ENCODE measurements at regions not wholly inside any gene's neighbourhood (a gene's known extent, or its start where the extent isn't known, plus 50 kb on each side); places are given as distances from the start of the nearest gene placed in this dataset.
"Not testable (repeated sequence)": the region's sequence is repeated elsewhere in the genome, so short reads cannot be mapped to it uniquely, and the experiment has no call there.

DNA sequence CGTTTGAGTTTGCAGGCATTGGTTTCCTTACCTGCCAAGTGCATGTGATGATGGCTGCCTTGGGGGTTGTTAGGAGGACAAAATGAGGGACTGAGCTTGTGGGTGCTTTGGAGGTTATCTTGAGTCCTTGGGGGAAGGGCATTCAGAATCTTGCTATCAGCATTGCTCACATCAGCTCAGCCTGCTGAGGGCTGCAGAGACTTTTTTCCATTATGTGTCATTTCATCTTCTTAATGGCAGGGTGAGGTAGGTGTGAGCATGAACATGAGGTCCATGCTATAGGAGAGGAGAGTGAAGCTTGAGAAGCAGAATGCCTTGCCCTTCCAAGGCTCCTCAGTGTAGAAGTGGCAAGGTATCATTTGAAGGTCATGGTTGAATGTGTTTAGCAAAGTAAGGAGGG is 112.3 kb downstream of the MIAT start:
- no peak for DNase-seq

DNA sequence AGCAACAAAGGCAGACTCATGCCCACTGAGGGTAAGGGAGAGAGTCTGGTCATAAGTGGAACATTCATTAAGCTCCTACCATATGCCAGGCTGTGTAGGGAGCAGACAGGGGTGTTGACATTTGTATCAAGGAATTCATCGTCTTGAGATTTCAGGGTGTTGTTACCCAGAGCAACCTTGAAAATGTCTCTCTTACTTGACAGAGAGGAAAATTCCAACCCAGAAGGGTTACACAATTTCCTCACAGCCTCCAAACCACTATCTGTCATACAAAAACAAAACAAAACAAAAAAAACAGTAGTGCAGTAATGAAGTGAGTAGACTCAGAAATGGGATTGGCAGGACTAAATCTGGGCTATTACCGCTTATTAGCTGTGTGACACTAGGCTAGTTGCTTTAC is 113.2 kb downstream of the MIAT start:
- DNase-seq: no peak

DNA sequence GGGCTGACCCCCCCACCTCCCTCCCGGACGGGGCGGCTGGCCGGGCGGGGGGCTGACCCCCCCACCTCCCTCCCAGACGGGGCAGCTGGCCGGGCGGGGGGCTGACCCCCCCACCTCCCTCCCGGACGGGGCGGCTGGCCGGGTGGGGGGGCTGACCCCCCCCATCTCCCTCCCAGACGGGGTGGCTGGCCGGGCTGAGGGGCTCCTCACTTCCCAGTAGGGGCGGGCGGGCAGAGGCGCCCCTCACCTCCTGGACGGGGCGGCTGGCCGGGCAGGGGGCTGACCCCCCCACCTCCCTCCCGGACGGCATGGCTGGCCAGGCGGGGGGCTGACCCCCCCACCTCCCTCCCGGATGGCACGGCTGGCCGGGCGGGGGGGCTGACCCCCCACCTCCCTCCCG is 115.7 kb downstream of the MIAT start:
- not testable (repeated sequence) for DNase-seq

DNA sequence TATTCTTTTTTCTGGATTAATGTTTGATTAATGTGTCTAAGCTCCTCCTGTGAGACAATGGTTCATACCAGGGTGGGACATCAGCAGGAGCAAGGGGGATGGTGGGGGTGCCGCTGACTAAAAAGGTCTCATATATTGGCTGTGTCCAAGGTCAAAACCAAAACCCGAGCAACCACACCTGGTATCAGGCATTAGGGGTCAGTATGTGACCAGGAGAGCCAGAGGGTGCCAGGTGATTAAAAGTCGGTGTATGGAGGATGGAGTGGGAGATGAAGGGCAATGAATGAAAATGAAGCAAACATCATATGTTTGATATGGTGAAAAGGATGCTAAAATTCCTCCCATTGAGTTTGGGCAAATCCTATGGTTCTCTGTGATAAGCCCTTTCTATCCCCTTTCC is 118.0 kb downstream of the MIAT start:
- DNase-seq: no peak

DNA sequence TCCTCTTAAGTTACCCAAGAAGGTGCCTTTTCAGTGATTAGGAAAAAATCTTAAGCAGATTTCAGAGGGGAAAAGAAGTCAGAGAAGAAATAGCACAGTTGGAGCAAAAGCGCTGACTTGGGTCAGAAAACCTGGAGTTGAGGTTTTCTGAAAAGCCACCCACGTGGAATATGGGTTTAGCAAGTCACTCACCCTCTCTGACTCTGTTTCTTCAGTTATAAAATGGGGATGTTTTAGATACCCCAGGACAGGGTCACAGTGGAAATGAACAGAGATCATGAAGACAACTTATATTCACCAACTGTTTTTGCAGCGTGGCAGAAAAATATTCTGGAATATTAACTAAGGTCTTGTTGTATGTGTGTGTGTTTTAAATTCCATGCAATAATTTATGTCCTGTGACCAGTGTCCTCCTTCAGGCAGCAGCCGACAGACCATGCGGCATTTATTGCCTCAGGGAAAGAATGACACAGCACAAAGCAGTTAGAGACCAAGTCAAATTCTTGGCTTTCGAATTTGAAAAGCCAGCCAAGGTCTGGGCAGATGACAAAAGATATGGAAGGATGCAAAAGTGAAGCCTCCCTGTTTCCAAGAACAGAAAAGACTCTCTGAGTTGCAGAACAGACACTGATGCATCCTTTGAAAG is 119.9 kb downstream of the MIAT start:
- no peak for DNase-seq

DNA sequence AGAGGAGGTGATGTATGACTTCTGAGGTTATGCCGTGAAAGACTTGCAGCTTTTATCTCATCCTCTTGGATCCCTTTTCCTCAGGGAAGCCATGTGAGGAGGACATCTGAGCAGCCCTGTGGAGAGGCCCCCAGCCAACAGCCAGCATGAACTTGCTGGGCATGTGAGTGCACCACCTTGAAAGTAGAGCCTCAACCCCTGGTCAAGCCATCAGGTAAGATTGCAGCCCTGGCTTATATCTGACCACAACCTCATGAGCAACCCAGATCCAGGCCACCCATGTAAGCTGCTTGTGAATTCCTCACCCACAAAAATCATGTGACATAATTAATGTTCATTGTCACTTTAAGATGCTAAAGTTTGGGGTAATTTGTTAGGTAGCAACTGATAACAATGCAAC is 121.0 kb downstream of the MIAT start:
- no peak for DNase-seq

DNA sequence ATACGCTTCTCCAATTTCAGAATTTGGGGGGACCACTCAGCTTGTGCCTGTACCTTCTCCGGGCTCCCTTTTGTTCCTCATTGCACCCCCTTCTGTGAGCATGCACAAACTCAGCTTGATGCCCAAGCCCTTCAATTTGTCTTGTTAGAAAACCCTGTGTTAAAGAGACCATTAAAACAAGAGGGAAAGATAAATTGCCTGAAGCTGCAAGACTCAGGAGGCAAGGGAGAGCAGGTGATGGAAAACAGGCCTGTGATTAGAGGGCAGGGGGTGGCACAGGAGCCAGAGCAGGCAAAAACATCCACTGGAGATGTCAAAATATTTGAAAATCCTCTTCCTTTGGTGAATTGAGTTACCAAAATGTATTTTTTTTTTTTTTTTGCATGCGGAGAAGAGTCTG is 121.7 kb downstream of the MIAT start:
- DNase-seq: no peak

DNA sequence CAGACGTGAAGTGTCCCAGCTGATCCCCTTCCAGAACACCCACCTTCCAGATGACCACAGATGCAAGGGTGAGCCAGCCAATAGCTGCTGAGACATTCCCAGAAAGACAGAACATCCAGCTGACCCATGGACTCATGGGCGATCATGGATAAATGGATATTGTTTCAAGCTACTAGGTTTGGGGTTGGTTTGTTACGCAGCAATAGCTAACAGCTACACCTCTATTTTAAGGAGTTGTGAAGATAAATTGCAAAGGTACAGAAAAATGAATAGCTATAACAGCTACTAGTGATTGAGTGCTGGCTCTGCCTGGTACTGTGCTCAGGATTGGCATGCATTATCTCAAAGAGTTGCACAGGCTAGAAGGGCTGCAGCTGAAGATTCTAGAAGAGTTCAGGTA is 122.5 kb downstream of the MIAT start:
- DNase-seq: no peak

DNA sequence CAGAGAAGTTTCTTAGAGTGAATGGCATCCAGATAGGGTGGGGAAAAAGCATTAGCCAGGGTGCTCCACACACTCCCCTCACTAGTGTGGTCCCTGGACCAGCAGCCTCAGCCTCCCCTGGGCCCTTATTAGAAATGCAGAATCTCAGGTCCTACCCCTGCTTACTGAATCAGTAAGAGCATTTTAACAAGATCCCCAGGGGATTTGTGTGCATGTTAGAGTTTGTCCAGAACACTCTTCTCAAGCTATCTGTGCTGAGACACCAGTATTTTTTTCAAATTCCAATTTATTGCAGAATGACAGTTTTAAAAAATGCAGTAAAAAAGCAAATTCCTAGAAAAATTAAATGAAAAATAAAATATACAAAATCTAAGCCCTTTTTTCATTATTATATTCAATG is 123.1 kb downstream of the MIAT start:
- no peak for DNase-seq

DNA sequence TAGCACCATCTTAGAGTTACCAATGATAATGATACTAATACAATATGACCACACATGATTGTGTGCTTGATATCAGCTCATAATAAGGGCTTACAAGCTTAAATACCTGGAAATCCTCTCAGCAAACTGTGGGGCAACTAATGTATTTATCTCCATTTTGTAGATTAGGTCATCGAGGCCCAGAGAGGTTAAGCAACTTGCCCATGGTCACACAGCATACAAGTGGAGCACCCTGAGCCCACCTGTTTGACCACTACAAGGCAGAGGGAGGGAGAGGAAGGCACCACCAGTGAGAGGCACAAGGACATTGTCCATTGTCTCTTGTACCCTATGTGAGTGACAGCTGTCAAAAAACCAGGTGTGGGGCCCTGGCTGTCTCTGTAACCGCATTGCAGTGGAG is 123.7 kb downstream of the MIAT start:
- no peak for DNase-seq

DNA sequence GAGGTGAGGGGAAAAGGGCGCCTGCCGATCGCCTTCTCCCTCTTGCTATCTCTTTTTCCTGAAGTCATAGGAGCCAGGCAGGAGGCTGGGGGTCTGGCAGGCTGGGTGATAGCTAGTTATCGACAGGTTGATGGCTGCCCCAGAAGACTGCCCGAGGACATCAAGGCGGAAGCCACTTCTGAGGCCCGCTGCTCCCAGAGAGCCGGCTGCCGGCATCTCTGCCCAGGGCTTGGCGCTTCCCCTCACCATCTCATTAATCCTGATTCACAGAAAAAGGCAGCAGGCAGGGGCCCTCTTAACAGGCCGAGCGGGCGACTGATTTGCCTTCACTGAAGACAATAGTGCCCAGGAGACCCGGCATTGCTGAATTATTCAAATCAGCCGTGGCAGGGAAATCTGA is 124.2 kb downstream of the MIAT start:
- no peak for DNase-seq

DNA sequence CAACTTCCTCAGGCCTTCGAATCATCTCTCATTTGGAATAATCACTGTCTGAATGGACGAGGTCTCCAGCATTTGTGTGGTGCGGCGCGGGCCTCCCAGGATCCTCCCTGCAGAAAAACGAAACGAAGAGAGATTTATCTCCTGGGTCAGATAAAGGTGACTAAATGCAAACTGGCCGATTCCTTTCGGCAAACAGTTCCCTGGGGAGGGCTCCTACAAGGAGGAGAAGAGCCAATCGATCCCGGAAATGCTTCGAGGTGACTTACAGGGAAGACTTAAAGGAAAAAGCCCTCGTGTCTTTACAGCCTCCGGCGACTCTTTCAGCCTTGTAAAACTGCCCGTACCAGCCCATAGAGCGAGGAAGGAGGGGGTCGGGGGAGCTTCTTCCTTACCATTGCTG is 126.5 kb downstream of the MIAT start:
- no peak for DNase-seq

DNA sequence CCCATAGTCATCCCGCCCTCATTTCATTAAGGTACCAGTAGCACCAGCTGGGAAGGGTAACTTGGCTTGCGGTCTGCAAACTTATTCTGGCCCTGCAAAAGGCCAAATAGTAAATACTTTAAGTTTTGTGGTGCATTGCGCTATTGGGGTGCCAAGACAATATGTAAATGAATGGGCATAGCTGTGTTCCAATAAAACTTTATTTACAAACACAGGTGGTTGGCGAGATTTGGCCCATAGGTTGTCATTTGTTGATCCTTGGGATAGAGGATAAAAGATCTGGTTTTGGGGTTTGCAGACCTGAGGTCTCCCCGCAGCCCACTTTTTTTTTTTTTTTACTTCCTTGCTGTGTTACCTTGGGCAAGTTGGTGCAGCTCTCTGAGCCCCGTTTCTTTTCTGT is 127.4 kb downstream of the MIAT start:
- DNase-seq: no peak

DNA sequence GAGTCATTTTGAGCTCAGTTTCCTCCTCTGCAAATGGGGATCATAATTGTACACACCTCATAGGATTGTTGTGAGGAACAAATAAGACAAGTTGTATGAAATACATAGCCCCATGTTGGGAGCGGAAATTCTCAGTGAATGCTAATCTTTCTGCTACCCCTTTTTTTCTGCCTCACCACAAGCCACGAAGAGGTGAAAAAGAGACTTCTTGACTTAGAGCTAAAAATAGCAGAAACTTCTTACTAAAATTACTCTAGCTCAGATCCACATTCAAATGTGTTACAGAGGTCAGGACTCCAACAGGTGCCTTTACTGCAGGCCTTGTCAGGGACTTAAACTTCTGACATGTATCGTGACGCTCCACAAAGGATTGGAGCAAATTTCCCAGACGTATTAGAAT is 128.5 kb downstream of the MIAT start:
- DNase-seq: no peak

DNA sequence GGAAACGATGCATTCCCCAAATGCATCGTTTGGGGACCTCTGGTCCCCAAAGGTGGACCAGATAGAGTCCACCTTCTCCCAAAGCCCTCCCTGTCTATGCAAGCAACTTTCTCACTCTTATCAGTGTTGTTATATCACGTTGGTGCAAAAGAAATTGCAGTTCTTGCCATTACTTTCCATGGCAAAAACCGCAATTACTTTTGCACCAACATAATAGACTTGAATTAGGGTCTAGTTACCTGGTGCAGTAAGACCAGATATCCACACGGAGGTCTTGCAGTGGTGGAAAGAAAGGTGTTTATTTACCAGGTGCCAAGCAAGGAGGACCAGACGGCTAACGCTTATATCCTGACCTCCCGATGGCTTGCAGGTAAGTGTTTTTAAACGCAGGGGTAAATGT is 129.0 kb downstream of the MIAT start:
- no peak for DNase-seq

DNA sequence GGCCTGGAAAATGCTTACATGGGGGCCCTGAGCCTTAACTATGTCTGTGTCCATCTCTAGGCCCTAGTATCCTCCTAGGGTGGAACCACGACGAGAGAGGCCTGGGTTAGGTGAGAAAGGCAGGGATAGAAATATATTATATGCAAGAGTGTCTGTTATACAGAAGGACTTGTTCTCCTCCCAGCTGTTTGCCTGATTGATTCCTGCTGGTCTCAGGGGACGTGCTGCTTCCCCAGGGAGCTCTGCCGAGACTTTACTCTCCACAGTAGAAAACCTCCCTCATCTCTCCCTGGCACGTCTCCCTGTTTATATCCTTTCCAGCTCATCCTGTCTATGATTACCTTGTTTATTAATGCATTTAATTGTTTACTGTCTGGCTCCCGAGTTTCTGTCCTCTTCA is 132.6 kb downstream of the MIAT start:
- DNase-seq: no peak

DNA sequence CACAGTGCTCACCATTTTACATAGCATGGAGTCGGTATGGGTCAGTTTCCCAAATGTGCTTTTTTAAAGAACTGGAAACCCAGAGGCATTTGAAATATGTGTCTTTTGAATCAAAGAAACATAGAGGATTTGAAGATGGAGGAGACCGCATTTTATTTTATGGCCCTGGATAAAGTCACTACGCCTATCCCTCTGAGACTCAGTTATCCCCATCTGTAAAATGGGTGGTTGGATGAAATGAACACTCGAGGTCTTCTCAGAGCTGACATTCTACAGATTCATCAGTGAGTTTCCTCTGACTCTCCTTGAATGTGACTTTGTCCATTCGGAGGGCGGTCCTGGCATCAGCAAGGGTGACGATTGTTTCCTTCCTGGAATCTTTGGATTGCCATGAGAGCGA is 135.1 kb downstream of the MIAT start:
- DNase-seq: no peak

DNA sequence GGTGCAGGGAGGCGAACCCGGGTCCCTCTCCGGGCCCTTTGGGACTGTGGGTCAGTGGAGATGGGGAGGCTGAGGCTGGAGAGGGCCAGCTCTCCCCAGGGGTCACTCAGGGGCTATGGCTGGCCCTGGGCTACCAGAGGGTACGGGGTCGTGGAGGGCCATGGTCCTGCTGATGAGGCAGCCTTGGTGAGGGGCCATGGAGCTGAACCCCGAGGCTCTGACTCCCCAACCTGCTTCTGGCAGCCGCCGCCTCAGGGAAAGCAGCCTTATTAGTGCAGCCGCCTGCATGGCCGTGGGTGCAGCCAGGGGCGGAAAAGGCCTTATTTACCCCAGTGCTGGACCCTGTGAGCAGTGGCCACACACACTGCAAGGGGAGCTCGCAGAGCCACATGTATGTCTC is 139.4 kb downstream of the MIAT start:
- DNase-seq: no peak

DNA sequence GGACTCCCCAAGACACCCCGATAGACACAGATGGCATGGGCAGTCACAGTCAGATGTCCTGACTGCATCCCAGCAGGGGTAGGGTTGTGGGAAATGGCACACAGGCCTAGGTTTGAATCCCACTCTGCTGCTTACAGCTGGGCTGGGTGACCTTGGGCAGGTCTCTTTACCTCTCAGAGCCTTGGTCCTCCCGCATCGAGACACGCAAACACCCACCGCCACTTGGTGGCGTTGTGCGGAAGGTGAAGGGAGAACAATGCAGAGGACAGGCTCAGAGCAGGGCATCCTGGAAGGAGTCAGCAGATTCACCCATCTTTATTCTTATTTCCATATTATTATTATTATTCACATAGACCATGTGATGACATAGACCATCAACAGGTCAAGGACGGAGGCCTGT is 140.5 kb downstream of the MIAT start:
- no peak for DNase-seq

DNA sequence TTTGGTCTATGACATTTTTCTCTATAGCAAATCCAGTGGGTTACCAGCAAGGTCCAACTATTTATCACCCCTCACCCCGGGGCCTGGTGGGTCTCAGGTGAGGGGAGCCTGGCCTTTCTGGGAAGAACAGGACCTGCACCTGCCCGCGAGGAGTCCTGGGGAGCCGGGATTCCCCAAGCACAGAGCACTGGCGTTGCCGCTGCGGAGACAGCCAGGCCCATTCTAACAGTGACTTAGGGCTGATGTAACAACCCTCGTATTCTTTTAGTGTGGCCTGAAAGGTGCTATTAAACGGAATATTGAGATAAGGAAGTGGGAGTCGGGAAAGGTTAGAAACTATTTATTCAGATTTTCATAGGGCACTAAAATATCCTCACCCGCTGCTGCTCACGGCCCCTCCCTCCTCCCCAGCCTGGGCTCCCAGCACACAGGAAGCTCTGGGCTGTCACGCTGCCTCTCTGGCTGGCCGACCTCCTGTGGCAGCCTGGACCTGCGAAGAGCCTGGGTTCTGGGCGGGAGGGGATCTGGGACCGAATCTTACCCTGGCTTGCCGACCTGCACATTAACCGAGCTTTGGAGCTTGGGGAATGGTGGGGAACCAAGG is 141.2 kb downstream of the MIAT start:
- no peak for DNase-seq

DNA sequence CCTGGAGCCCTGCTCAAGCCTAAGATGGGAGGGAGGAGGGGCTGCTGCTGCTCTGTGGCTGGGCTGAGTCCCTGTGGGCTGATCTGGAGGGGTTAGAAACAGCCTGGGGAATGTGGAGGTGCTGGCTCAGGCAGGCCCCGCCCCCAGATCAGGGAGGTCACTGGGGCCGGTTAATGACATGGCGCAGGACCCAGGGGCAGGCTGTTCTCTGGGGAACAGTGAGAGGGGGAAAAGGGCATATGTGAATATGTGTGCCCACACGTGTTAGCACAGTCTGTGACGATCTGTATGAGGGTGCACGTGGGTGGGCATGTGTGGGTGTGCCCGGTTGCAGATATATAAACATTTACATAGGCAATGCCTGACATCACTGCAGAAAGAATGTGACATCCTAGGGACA is 143.5 kb downstream of the MIAT start:
- no peak for DNase-seq

DNA sequence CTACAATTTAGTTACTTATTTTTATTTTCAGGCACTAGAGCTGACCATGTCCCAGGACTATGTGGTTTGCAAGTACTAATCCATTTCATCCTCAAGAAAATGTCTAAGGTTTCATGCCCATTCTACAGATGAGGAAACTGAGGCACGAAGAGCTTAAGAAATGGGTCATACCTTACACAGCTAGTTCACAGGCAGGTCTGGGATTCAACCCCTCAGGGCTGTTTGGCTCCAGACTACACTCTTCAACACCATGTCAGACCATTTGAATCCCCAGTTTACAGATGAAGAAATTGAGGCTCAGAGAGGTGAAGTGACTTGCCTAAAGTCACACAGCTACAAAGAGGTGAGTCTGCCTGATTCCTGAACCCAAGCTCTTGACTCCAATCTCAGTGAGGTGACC is 144.1 kb downstream of the MIAT start:
- no peak for DNase-seq

DNA sequence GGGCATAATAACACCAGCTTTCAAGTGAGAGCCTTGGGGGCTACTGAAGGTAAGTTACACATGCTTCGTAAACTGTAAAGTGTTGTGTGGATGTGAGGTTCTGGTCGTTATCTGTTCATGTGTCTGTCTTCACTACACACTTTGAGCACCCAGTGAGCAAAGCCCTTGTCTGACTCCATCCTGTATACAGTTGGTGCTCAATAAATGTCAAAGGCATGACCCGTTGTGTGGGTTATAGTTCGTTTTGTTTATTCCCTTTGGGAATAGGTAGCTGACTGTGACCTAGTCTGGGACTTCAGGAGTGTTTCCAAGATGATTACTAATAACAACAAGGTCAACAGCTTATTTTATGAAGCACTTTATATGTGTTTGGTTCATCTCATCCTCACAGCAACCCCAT is 146.9 kb downstream of the MIAT start:
- no peak for DNase-seq

DNA sequence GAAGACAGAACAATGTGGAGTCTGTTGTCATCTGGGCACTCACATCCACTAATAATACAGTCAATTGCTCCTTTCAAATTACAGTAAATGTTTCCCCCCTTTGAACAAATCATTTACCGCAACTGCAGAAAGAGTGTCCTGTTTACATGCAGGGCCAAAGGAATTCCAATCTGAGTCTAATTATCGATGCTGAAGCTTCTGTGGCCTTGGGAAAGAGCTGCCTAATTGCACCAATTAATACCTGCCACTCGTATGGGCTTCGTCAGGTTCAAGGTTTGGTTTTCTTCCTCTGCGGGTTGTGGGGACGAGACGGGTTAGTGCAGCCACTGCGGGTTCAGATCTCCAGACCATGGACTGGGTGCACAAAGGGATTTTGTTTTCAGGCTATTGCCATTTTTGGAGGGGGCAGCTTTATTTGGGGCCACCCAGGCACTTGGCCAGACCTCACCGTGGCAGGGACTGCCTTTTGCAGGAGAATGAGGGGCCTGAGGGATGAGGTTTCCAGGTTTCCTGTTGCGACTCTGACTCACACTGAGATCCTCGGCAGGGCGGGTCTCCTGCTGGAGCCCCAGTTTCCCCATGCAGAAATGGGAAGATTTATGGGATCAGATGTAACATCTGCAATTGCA is 147.6 kb downstream of the MIAT start:
- no peak for DNase-seq

Data from stimulated activated CD4-positive, alpha-beta T cell treated with anti-CD3 and anti-CD28 coated beads, Interleukin-12 subunit alpha, Interleukin-12 subunit beta, amount 100 ng/mL, for 4 hours (primary cell).